Effector memory CD4-positive, alpha-beta T cell (primary cell): ENCODE measurements at regions not wholly inside any gene's neighbourhood (a gene's known extent, or its start where the extent isn't known, plus 50 kb on each side); places are given as distances from the start of the nearest gene placed in this dataset.

Experiments
- DNase-seq, 3 donors: peaks; one replicate each; pipeline ENCODE4 v3.0.0-alpha.2; 2020
- H3K27ac ChIP-seq: 2 replicates; pipeline ENCODE4 v1.7.0; 2013; ENCODE audit warnings: mild to moderate bottlenecking, low read length, moderate library complexity; ENCODE audit not compliant: insufficient read depth, poor library complexity, severe bottlenecking
- H3K27me3 ChIP-seq: replicated peaks from 2 replicates; pipeline ENCODE4 v1.7.0; 2013; ENCODE audit warnings: mild to moderate bottlenecking, low read length; ENCODE audit not compliant: insufficient read depth, control insufficient read depth, poor library complexity, severe bottlenecking
- H3K36me3 ChIP-seq: 2 replicates; pipeline ENCODE4 v1.7.0; 2013; ENCODE audit warnings: mild to moderate bottlenecking, low read length, moderate library complexity; ENCODE audit not compliant: control insufficient read depth, insufficient read depth
- H3K4me1 ChIP-seq: 2 replicates; pipeline ENCODE4 v1.7.0; 2013; ENCODE audit warnings: low read length, mild to moderate bottlenecking; ENCODE audit not compliant: control insufficient read depth, insufficient read depth, poor library complexity, severe bottlenecking
- H3K4me3 ChIP-seq: 2 replicates; pipeline ENCODE4 v1.7.0; 2013; ENCODE audit warnings: low read length, low read depth, mild to moderate bottlenecking; ENCODE audit not compliant: insufficient read depth, poor library complexity, severe bottlenecking
- H3K9me3 ChIP-seq: 2 replicates; pipeline ENCODE4 v1.7.0; 2013; ENCODE audit warnings: mild to moderate bottlenecking, low read length, moderate library complexity; ENCODE audit not compliant: control insufficient read depth

GRCh38 chr12:24270965-24271364 is 321.5 kb upstream of the SOX5 start:
- Histone ChIP-seq H3K4me1 (no peaks in the 10 kb centered on the region), H3K36me3 (no peaks in the 10 kb centered on the region), H3K9me3 (no peaks in the 10 kb centered on the region), H3K27me3 (no peaks in the 10 kb centered on the region), H3K4me3 (no peak overlapping the region), H3K27ac (no peak overlapping the region)
- DNase-seq: no peak

GRCh38 chr12:24270464-24270863 is 321.0 kb upstream of the SOX5 start:
- Histone ChIP-seq H3K36me3 (no peaks in the 10 kb centered on the region), H3K4me1 (no peaks in the 10 kb centered on the region), H3K9me3 (no peaks in the 10 kb centered on the region), H3K4me3 (no peak overlapping the region), H3K27ac (no peak overlapping the region), H3K27me3 (no peaks in the 10 kb centered on the region)
- DNase-seq: no peak

GRCh38 chr12:24268663-24269186 is 319.3 kb upstream of the SOX5 start:
- no peaks in the 10 kb centered on the region for H3K27me3 ChIP-seq
- no peaks in the 10 kb centered on the region for H3K9me3 ChIP-seq
- no peak overlapping the region for H3K4me3 ChIP-seq
- no peaks in the 10 kb centered on the region for H3K36me3 ChIP-seq
- no peaks in the 10 kb centered on the region for H3K4me1 ChIP-seq
- no peak for DNase-seq
- no peak overlapping the region for H3K27ac ChIP-seq

- Histone ChIP-seq H3K4me1 (no peaks in the 10 kb centered on the region), H3K36me3 (no peaks in the 10 kb centered on the region), H3K27ac (no peak overlapping the region), H3K9me3 (no peaks in the 10 kb centered on the region), H3K27me3 (no peaks in the 10 kb centered on the region), H3K4me3 (no peak overlapping the region)
- no peak for DNase-seq
Observed at GRCh38 chr12:24266982-24267381, 317.5 kb upstream of the SOX5 start.

- H3K4me1 ChIP-seq: no peaks in the 10 kb centered on the region
- no peaks in the 10 kb centered on the region for H3K27me3 ChIP-seq
- no peaks in the 10 kb centered on the region for H3K36me3 ChIP-seq
- no peak for DNase-seq
- H3K4me3 ChIP-seq: no peak overlapping the region
- H3K27ac ChIP-seq: no peak overlapping the region
- H3K9me3 ChIP-seq: no peaks in the 10 kb centered on the region
Observed at GRCh38 chr12:24256684-24257083, 307.2 kb upstream of the SOX5 start.

GRCh38 chr12:24255920-24256665 is 306.6 kb upstream of the SOX5 start:
- no peaks in the 10 kb centered on the region for H3K9me3 ChIP-seq
- H3K4me1 ChIP-seq: no peaks in the 10 kb centered on the region
- no peak for DNase-seq
- no peaks in the 10 kb centered on the region for H3K27me3 ChIP-seq
- no peaks in the 10 kb centered on the region for H3K36me3 ChIP-seq
- H3K27ac ChIP-seq: no peak overlapping the region
- no peak overlapping the region for H3K4me3 ChIP-seq

GRCh38 chr12:24252602-24253001 is 303.1 kb upstream of the SOX5 start:
- H3K27ac ChIP-seq: no peak overlapping the region
- H3K9me3 ChIP-seq: no peaks in the 10 kb centered on the region
- DNase-seq: no peak
- H3K27me3 ChIP-seq: no peaks in the 10 kb centered on the region
- no peaks in the 10 kb centered on the region for H3K4me1 ChIP-seq
- H3K36me3 ChIP-seq: no peaks in the 10 kb centered on the region
- H3K4me3 ChIP-seq: no peak overlapping the region

GRCh38 chr12:24246934-24247333 is 297.5 kb upstream of the SOX5 start:
- no peak for DNase-seq

GRCh38 chr12:24246376-24246775 is 296.9 kb upstream of the SOX5 start:
- DNase-seq: no peak
- no peaks in the 10 kb centered on the region for H3K36me3 ChIP-seq
- no peak overlapping the region for H3K27ac ChIP-seq
- no peaks in the 10 kb centered on the region for H3K4me1 ChIP-seq
- H3K27me3 ChIP-seq: no peaks in the 10 kb centered on the region
- H3K4me3 ChIP-seq: no peak overlapping the region
- no peaks in the 10 kb centered on the region for H3K9me3 ChIP-seq

More at GRCh38 chr12:24246934-24247333, 297.5 kb upstream of the SOX5 start:
- Histone ChIP-seq H3K4me1 (no peaks in the 10 kb centered on the region), H3K36me3 (no peaks in the 10 kb centered on the region), H3K4me3 (no peak overlapping the region), H3K27me3 (no peaks in the 10 kb centered on the region), H3K27ac (no peak overlapping the region), H3K9me3 (no peaks in the 10 kb centered on the region)

- no peak overlapping the region for H3K27ac ChIP-seq
- no peaks in the 10 kb centered on the region for H3K4me1 ChIP-seq
- DNase-seq: no peak
- H3K4me3 ChIP-seq: no peak overlapping the region
- H3K27me3 ChIP-seq: no peaks in the 10 kb centered on the region
- H3K36me3 ChIP-seq: no peaks in the 10 kb centered on the region
- H3K9me3 ChIP-seq: no peaks in the 10 kb centered on the region
Observed at GRCh38 chr12:24244801-24245200, 295.3 kb upstream of the SOX5 start.
